ENCODE measurements at regions not wholly inside any gene's neighbourhood (a gene's known extent, or its start where the extent isn't known, plus 50 kb on each side); places are given as distances from the start of the nearest gene placed in this dataset.

DNA sequence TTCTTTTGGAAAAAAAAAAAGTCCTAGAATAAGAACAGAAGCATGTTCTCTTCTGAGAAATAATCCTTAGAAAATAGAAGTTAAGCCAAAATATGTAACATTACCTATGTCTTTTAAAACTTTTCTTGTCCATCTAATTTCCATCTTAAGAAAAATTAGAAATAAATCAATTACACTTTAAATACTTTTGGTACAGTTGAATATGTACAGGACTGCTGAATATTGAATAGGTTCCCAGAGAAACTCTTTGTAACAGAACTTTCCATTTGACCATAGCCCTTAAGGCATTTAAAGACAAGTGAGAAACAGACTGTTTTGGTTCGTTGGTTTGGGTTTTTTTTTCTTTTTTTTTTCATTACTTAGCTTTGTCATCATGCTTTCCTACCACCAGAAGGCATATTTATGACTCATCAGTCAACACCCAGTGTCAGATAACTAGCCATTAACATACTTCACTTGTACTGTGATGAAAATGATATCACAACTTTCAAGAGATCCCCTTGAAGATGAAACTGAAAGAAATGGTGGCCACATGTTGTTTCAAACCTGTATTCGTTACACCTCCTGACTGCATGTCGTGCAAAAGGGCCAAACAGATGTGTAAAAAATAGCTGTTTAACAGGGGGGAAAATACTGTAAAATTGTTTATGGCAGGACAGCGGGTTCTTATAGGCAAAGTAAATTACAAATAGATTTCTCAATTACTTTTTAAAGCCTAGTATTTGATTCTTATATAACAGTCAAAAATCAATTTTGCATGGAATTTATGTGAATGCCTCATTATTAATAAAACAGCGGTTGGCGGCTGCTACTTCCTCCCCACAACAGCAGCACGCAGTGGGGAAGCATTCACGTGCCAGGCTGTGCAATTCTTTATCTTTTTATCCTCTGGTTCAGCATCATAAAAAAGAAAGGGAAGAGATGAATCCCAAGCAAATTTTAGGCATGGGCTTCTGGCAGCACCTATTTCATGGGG, 280.7 kb upstream of the HNRNPA3 start:
- Histone ChIP-seq H3K9me3 (peaks cover 0 to 3% (median 0%) of the 10 kb centered on the region in 4 donors), H3K27ac (no peak overlapping the region), H3K36me3 (no peaks in the 10 kb centered on the region), H3K4me1 (no peaks in the 10 kb centered on the region), H3K27me3 (no peaks in the 10 kb centered on the region), H3K4me3 (no peak overlapping the region)
- intact Hi-C loops (cut with DNase I; ENCODE audit: low total_unique reads) = no loop called here
- WGBS, 5 donors = 63 to 78% (median 68%) methylated on average over 8 of the region's 8 CpGs
- DNase-seq = no peak
- TF ChIP-seq EP300 (IDR thresholded peaks at IDR 0.05) (no peak), POLR2A (IDR thresholded peaks at IDR 0.05) (no peak), POLR2AphosphoS5 (IDR thresholded peaks at IDR 0.05) (no peak)
- TF ChIP-seq, protein P1, sequence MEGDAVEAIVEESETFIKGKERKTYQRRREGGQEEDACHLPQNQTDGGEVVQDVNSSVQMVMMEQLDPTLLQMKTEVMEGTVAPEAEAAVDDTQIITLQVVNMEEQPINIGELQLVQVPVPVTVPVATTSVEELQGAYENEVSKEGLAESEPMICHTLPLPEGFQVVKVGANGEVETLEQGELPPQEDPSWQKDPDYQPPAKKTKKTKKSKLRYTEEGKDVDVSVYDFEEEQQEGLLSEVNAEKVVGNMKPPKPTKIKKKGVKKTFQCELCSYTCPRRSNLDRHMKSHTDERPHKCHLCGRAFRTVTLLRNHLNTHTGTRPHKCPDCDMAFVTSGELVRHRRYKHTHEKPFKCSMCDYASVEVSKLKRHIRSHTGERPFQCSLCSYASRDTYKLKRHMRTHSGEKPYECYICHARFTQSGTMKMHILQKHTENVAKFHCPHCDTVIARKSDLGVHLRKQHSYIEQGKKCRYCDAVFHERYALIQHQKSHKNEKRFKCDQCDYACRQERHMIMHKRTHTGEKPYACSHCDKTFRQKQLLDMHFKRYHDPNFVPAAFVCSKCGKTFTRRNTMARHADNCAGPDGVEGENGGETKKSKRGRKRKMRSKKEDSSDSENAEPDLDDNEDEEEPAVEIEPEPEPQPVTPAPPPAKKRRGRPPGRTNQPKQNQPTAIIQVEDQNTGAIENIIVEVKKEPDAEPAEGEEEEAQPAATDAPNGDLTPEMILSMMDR (IDR thresholded peaks at IDR 0.05) = no peak

DNA sequence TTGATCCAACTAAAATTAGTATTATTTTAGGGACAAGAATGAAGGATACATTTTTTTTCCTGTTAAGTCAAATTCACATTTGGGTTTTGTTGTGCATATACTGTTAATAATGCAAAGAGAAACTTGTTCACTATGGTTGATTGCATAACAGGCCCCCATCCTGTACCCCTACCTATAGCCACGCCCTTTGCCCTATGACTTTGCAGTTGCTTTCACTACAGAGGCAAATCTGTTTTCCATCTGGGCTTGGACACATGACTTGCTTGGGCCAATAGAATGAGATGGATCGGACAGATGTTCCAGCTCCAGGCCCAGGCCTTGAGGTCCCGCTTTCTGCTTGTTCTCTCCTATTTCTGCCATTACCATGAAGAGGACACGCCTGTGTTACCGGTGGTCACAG, 278.5 kb upstream of the HNRNPA3 start:
- DNase-seq = no peak

DNA sequence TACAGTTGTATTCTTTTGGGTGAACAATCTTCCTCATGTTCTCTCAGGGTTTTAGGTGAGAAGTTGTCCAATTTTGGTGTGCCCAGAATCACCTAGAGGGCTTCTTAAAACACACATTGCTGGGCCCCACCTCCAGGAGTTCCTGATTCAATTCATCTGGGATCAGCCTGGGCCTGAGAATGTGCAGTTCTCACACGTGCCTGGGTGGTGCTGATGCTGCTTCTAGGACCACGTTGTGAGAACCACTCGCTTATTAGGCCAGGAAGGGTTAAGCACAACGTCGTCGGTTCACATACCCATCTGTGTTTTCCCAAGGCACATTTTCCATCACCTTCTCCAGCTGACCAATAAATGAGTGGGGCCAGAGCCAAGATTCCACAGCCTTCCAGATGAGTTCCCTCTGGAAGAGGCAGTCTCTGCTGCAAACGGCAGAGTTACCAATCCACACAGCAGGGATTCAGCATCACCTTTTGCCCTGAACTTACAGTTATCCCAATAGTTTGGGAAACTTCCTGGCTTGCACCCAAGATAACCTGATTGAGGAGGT, 277.7 kb upstream of the HNRNPA3 start:
- intact Hi-C loops (cut with DNase I; ENCODE audit: low total_unique reads) = no loop called here
- no peak overlapping the region for H3K4me3 ChIP-seq
- TF ChIP-seq POLR2A (IDR thresholded peaks at IDR 0.05) (no peak), EP300 (IDR thresholded peaks at IDR 0.05) (no peak), POLR2AphosphoS5 (IDR thresholded peaks at IDR 0.05) (no peak)
- TF ChIP-seq, protein P1 (IDR thresholded peaks at IDR 0.05) = no peak
- H3K4me1 ChIP-seq = no peaks in the 10 kb centered on the region
- no peak overlapping the region for H3K27ac ChIP-seq
- no peaks in the 10 kb centered on the region for H3K9me3 ChIP-seq
- H3K36me3 ChIP-seq = no peaks in the 10 kb centered on the region
- 47 to 62% (median 50%) methylated on average over 7 of the region's 7 CpGs for WGBS, 5 donors
- no peaks in the 10 kb centered on the region for H3K27me3 ChIP-seq
- peak in 1 of 2 donors; percentile 28 for DNase-seq

More for the DNA sequence above, 278.5 kb upstream of the HNRNPA3 start:
- intact Hi-C loops (cut with DNase I; ENCODE audit: low total_unique reads) = no loop called here
- Histone ChIP-seq H3K36me3 (no peaks in the 10 kb centered on the region), H3K9me3 (no peaks in the 10 kb centered on the region), H3K4me3 (no peak overlapping the region), H3K4me1 (no peaks in the 10 kb centered on the region), H3K27me3 (no peaks in the 10 kb centered on the region), H3K27ac (no peak overlapping the region)
- WGBS, 5 donors = 86 to 95% (median 91%) methylated on average over 5 of the region's 5 CpGs
- TF ChIP-seq POLR2A (IDR thresholded peaks at IDR 0.05) (no peak), EP300 (IDR thresholded peaks at IDR 0.05) (no peak), POLR2AphosphoS5 (IDR thresholded peaks at IDR 0.05) (no peak)
- TF ChIP-seq, protein P1 (IDR thresholded peaks at IDR 0.05) = no peak

DNA sequence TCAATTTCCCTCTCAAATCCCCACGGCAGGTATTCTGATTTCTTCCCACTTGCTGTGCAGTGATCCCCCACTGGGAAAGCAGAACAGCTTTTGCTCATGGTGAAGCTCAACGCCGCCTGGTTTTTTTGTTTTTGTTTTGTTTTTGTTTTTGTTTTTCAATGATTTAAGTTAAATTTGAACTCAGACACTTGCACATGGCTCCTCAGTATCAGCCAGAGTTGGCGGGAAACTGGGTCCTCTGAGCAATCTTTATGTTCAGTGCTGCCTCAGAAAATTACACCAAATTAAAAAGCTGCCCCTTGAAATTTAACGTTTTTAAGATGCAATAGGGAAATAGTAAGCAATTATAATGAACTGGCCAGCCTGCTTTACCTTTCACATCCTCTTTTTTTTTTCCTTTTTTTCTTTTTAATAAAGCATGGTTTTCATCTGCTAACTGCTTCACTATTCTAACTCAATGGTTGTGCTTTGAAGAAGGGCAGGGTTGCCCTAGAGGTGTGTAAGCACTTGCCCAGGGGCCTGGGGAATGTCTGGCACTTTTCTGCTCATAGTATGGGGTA, 277.0 kb upstream of the HNRNPA3 start:
- intact Hi-C loops (cut with DNase I; ENCODE audit: low total_unique reads) = no loop called here
- H3K4me1 ChIP-seq = no peaks in the 10 kb centered on the region
- no peaks in the 10 kb centered on the region for H3K36me3 ChIP-seq
- no peaks in the 10 kb centered on the region for H3K27me3 ChIP-seq
- no peak overlapping the region for H3K4me3 ChIP-seq
- H3K9me3 ChIP-seq = no peaks in the 10 kb centered on the region
- no peak for DNase-seq
- H3K27ac ChIP-seq = no peak overlapping the region
- WGBS, 5 donors = 69 to 83% (median 80%) methylated on average over 5 of the region's 5 CpGs
- TF ChIP-seq POLR2A (IDR thresholded peaks at IDR 0.05) = no peak
- TF ChIP-seq EP300 (IDR thresholded peaks at IDR 0.05) = no peak
- TF ChIP-seq POLR2AphosphoS5 (IDR thresholded peaks at IDR 0.05) = no peak
- TF ChIP-seq, protein P1 (IDR thresholded peaks at IDR 0.05) = no peak

All from stomach (tissue), 8 donors.